ENCODE measurements at regions not wholly inside any gene's neighbourhood (a gene's known extent, or its start where the extent isn't known, plus 50 kb on each side); places are given as distances from the start of the nearest gene placed in this dataset.

DNA sequence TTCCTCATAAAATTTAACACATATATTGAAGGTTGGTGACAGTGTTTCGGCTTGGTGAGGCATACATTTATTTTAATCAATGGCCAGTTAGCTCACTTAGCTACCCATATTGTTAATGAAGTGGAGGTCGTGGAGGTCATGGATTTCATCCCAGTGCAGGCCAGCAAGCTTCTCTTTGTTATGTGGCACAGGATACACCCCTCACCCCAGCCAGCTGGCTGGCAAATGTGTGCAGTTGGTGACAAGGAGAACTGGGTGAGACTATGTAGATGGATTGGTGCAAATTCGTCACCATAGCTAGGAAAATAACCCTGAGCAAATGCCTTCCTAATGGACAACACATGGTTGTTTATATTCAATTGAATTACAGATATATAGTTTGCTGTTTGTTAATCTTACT lies 50.5 kb upstream of the FOXP2 start:
- DNase-seq (ENCODE audit: low spot score) = no peak
- TF ChIP-seq, protein P1, sequence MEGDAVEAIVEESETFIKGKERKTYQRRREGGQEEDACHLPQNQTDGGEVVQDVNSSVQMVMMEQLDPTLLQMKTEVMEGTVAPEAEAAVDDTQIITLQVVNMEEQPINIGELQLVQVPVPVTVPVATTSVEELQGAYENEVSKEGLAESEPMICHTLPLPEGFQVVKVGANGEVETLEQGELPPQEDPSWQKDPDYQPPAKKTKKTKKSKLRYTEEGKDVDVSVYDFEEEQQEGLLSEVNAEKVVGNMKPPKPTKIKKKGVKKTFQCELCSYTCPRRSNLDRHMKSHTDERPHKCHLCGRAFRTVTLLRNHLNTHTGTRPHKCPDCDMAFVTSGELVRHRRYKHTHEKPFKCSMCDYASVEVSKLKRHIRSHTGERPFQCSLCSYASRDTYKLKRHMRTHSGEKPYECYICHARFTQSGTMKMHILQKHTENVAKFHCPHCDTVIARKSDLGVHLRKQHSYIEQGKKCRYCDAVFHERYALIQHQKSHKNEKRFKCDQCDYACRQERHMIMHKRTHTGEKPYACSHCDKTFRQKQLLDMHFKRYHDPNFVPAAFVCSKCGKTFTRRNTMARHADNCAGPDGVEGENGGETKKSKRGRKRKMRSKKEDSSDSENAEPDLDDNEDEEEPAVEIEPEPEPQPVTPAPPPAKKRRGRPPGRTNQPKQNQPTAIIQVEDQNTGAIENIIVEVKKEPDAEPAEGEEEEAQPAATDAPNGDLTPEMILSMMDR (IDR thresholded peaks at IDR 0.05; ENCODE audit: extremely low read depth, missing control alignments) = no peak

DNA sequence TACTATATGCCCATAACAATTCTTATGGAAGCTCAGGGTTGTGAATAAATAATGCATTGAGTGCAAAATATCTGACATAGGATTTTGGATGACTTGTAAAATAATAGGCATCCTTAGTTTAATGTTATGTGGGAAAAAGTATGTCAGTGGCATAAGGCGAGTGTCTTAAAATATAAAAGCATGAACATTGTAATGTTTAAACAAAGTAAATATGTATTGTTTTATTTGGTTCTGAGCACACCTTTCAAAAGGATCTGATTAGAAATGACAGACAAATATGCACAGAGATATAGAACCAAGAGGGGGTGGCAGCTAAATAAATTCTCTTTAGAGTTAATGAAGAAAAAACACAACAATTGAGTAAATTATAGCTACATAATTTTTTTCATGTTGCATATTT lies 51.3 kb upstream of the FOXP2 start:
- no peak for DNase-seq (ENCODE audit: low spot score)
- TF ChIP-seq, protein P1 (IDR thresholded peaks at IDR 0.05; ENCODE audit: extremely low read depth, missing control alignments) = no peak

DNA sequence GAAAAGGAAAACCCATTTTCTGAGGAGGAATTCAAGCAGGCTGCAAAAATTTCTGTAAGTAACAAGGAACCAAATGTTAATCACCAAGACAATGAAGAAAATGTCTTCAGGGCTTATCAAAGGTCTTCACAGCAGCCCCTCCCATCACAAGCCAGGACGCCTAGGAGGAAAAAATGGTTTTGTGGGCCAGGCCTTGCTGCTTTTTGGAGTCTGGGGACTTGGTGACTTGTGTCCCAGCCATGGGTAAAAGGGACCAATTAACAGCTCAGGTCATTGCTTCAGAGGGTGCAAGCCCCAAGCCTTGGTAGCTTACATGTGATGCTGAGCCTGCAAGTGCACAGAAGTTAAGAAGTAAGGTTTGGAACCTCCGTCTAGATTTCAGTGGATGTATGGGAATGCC lies 55.7 kb upstream of the FOXP2 start:
- TF ChIP-seq, protein P1 (IDR thresholded peaks at IDR 0.05; ENCODE audit: extremely low read depth, missing control alignments) = no peak
- no peak for DNase-seq (ENCODE audit: low spot score)

DNA sequence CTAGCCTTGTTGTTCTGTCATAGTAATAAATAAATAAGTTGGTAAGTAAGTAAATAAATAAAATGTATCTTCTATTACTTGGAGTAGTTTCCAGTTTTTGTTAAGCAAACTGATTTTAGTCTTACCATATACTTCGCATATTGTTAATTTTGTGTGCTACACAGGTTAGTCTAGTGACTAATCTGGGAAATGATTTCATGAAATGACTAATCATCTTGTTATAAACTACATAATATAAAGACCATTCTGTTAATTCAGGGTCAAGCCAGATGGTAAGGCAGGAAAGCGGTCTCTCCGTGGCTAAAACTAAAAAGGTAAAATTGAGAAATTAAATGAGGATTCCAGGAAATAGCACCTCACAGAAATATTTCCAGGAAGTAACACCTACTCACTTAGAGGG lies 58.5 kb upstream of the FOXP2 start:
- no peak for DNase-seq (ENCODE audit: low spot score)
- TF ChIP-seq, protein P1 (IDR thresholded peaks at IDR 0.05; ENCODE audit: extremely low read depth, missing control alignments) = no peak

DNA sequence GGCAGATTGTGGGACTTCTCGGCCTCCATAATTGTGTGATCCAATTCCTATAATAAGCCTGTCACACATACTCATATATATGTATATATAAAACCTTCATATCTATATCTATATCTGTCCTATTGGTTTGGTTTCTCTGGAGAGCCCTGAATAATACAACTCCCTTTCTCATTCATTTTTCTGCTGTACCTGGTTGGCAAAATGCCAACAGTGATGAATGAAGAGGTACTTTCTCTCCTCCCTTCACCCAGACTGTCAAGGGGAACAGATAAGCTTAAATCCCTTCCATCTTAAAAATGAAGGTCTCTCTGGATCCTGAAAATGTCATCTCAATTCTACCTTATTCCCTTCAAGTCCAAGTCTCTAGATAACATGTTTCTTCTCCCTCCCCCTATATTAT lies 60.3 kb upstream of the FOXP2 start:
- no peak for DNase-seq (ENCODE audit: low spot score)

DNA sequence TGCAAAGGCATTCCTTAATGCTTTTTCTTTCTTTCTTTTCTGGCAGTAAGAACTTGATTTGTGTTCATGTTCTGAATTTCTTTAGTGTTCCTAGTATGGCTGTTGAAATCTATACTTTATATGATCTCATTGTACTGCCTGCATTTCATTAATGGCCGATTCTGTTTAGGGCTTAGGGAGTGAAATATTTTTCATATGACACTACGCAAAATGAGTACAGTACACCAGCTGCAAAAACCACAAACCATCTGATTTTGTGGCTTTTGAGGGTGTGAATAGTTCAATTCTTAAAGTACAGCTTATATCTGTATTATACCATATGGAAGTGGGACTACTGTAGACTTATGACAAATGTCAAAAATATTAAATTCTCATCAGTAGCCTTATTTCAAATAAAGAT lies 69.1 kb upstream of the FOXP2 start:
- TF ChIP-seq, protein P1 (IDR thresholded peaks at IDR 0.05; ENCODE audit: extremely low read depth, missing control alignments) = no peak
- DNase-seq (ENCODE audit: low spot score) = no peak

More for the DNA sequence above, 60.3 kb upstream of the FOXP2 start:
- TF ChIP-seq, protein P1 (IDR thresholded peaks at IDR 0.05; ENCODE audit: extremely low read depth, missing control alignments) = no peak

DNA sequence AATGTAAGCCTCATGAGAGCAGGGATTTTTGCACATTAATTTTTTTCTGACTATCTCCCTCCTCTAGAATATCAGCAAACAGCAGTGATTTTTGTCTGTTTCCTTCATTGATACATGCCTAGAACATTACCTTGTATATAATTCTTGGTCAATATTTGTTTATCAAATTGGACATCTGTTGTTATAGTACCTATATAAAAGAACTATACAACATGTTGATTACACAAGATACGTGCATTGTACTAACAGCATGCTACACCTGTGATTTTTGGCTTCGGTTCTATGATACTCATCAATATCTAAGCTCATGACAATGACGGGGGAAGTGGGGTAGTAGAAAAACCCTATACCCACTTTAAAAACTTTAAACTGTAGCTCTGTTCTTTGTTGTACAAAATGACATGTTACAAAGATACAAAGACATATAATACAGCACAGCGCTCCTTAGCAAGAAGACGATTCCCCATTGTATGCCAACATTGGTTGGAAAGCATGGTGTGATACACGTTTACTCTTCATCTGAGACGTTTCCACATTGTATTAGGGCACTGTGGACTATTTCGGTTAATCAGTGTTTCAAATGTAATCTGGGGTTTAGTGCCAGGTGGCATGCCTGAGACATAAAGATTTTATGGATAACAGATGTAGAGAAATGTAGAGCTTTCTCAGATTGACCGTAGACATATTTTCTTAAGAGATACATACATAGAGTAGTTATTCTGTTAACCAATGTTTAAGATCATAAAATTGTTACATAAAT lies 70.5 kb upstream of the FOXP2 start:
- TF ChIP-seq, protein P1 (IDR thresholded peaks at IDR 0.05; ENCODE audit: extremely low read depth, missing control alignments) = no peak
- no peak for DNase-seq (ENCODE audit: low spot score)
